HG02763 (cell line): ENCODE measurements at regions not wholly inside any gene's neighbourhood (a gene's known extent, or its start where the extent isn't known, plus 50 kb on each side); places are given as distances from the start of the nearest gene placed in this dataset.
"Not testable (repeated sequence)": the region's sequence is repeated elsewhere in the genome, so short reads cannot be mapped to it uniquely, and the experiment has no call there.

Experiments used
- ATAC-seq: cut with Tn5 transposase; IDR thresholded peaks from one replicate; pipeline ENCODE4 v1.9.1; 2021; ENCODE audit warnings: mild to moderate bottlenecking, moderate library complexity; ENCODE audit not compliant: unreplicated experiment

DNA sequence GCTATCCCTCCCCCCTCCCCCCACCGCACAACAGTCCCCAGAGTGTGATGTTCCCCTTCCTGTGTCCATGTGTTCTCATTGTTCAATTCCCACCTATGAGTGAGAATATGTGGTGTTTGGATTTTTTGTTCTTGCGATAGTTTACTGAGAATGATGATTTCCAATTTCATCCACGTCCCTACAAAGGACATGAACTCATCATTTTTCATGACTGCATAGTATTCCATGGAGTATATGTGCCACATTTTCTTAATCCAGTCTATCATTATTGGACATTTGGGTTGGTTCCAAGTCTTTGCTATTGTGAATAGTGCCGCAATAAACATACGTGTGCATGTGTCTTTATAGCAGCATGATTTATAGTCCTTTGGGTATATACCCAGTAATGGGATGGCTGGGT lies 342.0 kb upstream of the KIAA1217 start:
- not testable (repeated sequence) for ATAC-seq

- ATAC-seq: no peak
Measured at GRCh38 chr10:23868121-23868520, 340.8 kb upstream of the KIAA1217 start.

- no peak for ATAC-seq
Measured at GRCh38 chr10:23869548-23869947, 339.4 kb upstream of the KIAA1217 start.

- no peak for ATAC-seq
Measured at GRCh38 chr10:23869996-23870395, 338.9 kb upstream of the KIAA1217 start.

- no peak for ATAC-seq
Measured at GRCh38 chr10:23870651-23871610, 338.0 kb upstream of the KIAA1217 start.

GRCh38 chr10:23872290-23872689 lies 336.6 kb upstream of the KIAA1217 start:
- ATAC-seq: no peak

DNA sequence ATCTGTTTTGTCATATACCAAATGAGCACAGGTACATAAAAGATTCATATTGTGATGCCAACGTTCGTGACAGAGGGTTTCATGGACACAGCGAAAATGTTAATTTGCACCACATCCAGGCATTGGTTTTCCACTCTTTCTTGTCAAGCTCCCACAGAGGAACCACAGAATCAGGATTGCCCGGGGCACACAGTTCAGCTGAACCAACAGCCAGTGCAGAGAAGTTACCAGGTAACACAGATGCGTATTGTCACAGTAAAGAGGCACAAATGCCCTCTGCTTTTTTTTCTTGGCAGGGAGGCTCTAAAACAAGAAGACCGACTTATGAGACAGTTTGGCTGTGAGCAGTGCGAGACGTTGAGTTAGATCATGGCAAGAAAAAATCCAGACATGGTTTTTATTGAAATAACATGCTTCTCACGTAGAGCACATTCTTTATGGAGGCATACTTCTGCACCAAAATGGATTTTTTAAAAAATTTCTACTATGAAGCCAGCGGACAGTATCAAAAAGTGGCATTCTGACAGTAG lies 331.1 kb upstream of the KIAA1217 start:
- no peak for ATAC-seq

DNA sequence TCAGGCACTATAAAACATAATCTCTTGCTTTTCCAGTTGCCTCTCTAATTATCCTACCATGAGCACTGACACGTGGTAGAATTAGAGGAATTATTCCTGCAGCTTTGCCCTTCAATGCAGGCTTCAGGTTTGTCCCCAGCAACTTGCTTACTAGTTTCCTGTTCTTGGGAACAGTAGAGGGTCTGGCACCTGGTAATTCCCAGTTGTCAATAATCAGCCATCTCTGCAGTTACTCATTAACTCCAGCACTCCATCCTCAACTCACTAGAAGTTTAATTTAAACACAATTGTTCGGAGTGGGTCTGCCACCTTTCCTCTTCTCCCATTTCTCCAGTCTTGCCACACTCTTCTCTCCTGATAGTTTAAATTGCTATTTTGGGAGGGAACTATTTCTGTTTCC lies 324.3 kb upstream of the KIAA1217 start:
- no peak for ATAC-seq

- no peak for ATAC-seq
Measured at GRCh38 chr10:23885853-23886252, 323.1 kb upstream of the KIAA1217 start.

DNA sequence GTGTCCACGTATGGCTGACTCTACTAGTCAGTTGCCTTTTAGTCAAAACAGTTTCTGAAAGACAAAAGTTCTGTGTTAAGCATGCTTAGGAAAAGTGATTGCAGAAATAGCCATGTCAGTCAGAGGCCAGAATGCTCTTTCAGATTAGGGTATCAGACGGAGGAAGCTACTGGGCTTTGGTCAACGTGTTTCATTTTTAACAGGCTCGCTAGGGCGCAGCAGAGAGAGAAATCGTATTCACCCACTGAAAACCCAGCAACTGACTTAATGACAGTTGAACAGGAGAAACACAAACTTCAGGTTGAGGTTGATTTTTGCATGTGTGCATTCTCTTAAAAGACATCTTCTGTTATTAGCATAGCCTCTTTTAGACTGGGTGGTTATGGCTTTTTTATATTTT lies 322.6 kb upstream of the KIAA1217 start:
- no peak for ATAC-seq

GRCh38 chr10:23891301-23891700 lies 317.6 kb upstream of the KIAA1217 start:
- ATAC-seq: no peak

- ATAC-seq: no peak
Measured at GRCh38 chr10:23892296-23892695, 316.6 kb upstream of the KIAA1217 start.

DNA sequence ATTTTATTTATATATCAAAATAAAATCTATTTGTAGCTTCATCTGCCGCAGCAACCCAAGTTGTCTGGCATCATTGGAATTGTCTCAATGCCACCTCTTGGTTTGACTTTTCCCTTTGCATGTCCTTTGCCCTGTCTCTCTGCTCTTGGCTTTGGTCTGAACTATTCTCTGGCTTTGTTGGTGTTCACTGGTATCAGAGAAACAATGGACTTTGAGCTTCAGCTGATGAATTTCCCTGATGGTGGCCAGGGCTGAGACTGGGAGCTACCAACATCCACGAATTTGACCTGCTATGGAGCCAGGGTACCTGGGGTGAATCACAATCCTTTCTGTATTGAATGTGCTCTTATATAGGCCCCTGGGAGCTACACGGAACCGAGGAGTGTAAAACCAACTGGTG lies 311.7 kb upstream of the KIAA1217 start:
- ATAC-seq: no peak

DNA sequence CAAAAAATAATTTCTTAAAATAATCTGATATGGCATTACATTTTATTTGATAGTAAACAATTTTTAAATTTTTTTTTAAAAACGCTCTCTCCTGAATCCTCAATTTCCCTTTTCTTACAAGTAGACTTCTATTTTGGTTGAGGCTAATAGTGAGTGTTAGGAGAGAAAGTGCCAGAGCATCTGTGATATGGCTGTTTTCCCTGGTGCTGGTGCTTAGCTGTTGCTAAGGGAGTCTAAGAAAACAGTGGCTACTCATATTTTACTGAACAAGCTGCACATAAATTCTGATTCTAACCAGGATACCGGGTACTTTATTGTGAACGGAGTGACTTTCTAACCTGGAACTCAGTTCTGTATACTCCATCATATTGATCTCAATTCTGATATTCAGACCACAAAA lies 311.1 kb upstream of the KIAA1217 start:
- no peak for ATAC-seq

DNA sequence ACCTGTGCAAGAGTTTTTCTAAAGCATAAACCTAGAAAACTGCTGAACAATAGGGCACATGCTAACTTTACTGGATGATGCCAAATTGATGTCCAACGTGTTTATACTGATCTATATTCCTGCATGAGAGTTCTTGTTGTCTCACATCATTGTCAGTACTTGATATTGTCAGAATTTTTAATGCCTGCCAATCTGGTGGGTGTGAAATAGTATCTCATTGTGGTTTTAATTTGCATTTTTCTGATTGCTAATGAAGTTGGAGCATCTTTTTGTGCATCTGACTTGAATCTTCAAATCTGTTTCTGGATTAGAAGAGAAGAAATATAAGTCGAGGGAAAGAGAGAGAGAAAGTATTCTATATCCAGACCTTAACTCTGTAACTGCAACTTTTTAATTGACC lies 309.8 kb upstream of the KIAA1217 start:
- ATAC-seq: no peak

- no peak for ATAC-seq
Measured at GRCh38 chr10:23910291-23910690, 298.6 kb upstream of the KIAA1217 start.

DNA sequence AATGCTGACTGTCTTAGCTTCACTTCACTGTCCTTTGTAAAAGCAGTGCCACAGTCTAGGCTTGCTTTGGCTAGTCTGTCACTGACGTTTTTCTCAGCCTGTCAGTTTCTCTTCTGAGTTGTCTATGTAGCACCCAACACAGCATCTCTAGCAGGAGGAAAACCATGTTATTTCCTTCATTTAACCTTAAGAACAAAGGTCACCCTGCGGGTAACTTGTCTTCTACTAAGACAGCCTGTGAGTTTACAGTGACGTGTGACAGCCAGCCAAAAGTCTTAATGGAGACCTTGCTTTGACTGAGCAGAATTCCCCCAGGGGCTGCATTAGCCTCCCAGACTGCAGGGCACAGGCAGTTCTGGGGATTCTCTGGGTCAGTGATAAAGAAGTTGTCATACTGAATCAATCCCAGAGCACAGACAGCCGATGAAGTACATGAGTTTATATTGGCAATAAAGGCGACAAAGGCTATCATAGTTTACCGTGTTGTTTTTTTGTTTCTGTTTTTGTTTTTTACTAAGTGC lies 296.0 kb upstream of the KIAA1217 start:
- no peak for ATAC-seq

DNA sequence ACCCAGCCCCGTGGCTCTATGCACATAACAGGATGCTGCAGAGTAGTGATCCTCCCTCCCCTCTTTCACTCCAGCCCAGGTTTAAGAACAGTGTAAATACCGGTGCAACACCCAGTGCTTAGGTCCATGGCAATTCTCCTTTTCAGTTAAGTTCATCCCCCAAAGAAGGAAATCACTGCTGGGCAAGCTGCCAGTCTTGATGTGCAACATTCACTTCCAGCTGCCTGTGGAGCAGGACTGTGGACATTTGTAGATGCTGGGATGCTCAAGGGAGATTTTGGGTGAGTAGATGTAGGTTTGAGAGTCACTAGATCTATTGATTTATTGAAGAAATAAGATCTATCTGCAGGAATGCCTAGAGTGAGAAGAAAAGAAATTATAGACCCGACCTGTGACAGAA lies 294.3 kb upstream of the KIAA1217 start:
- ATAC-seq: no peak

DNA sequence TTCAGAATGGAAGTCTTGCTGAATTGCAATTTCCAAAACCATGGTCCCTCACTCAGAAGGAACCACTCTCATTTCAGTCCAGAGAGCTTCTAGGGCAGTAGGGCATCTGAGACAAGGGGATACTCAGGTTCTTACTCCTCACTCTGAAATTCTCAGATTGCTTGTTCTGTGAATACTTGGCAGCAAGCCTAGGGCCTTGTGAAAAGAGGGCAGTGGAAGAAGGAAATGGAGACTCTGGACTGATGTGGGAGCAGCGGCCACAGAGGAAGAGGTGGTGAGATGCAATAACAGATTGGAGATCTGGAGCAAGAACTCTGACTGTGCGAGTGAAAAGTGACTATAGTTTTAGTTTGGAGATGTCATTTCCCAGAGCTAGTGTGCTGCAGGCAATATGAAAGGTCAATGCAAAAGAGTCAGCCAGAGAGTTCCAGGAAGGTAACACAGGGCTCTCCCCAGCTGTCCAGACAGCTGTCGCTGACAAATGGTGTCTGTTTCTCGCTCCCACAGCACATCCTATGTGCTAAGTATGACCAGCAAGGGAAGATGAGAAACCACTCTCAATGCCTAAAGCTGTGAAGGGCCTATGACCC lies 291.6 kb upstream of the KIAA1217 start:
- no peak for ATAC-seq

DNA sequence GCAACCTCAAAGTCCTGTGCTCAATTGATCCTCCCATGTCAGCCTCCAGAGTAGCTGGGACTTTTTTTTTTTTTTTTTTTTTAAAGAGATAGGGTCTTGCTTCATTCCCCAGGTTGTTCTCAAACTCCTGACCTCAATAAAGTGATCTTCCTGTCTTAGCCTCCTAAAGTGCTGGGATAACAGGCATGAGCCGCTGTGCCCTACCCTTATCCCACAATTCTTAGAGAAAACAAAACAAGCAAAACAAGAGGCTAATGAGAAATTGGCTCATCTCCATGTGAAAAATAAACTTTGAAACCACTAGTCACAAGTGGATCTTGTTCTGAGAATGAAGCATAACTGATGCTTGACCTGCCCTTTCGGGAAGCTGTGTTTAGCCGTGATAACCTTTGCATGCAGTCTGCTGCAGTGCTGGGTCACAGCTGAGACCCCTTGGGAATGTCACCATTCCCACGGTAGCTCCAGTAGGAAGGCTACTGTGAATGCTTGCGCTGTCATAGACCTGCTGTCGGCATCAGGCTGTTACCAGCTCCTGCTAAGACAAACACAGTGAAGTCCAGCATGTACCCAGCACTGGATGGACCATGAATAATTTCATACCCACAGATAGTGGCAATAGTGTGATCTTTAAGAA lies 290.7 kb upstream of the KIAA1217 start:
- no peak for ATAC-seq

- ATAC-seq: no peak
Measured at GRCh38 chr10:23918839-23919238, 290.1 kb upstream of the KIAA1217 start.
